ENCODE measurements at regions not wholly inside any gene's neighbourhood (a gene's known extent, or its start where the extent isn't known, plus 50 kb on each side); places are given as distances from the start of the nearest gene placed in this dataset.

- intact Hi-C loops (cut with micrococcal nuclease): no loop called here
- no peaks in the 10 kb centered on the region for H3K9me3 ChIP-seq (ENCODE audit: control insufficient read depth in 2 of 3, low read length in 3 of 3)
These were observed 98.3 kb downstream of the SPTSSA start for GRCh38 chr14:34363733-34364134.

GRCh38 chr14:34362641-34363251 is 99.3 kb downstream of the SPTSSA start:
- Histone ChIP-seq H3K27me3 (ENCODE audit: control insufficient read depth in 2 of 2, insufficient read depth in 2 of 2, low read length in 2 of 2) (no peaks in the 10 kb centered on the region), H3K4me1 (ENCODE audit: control insufficient read depth in 2 of 2, insufficient read depth in 2 of 2, low read length in 2 of 2) (no peaks in the 10 kb centered on the region), H3K4me3 (ENCODE audit: low read length) (no peak overlapping the region), H3K9me3 (ENCODE audit: control insufficient read depth in 2 of 3, low read length in 3 of 3) (no peaks in the 10 kb centered on the region), H3K27ac (ENCODE audit: low read depth, low read length) (no peak overlapping the region), H3K36me3 (ENCODE audit: control insufficient read depth in 2 of 3, insufficient read depth in 3 of 3, low read length in 3 of 3) (no peaks in the 10 kb centered on the region)
- Mint-ChIP-seq H3K4me1 (peaks cover 0 to 13% (median 0%) of the 10 kb centered on the region in 7 donors), H3K27me3 (peaks cover 12 to 31% (median 25%) of the 10 kb centered on the region in 5 donors), H3K27ac (no peak overlapping the region), H3K9me3 (peaks cover 0 to 2% (median 0%) of the 10 kb centered on the region in 11 donors), H3K36me3 (no peaks in the 10 kb centered on the region), H3K4me3 (no peak overlapping the region)
- ChIA-PET CTCF (interaction anchor here (0.6 kb wide), 1 partner anchor 1366 kb away, joined by 3 read pairs; no protein-coding TSS in a partner anchor), POLR2A (interaction anchor here (0.7 kb wide), 1 partner anchor 103 kb away, joined by 3 read pairs; no protein-coding TSS in a partner anchor)
- DNase-seq: no peak
- intact Hi-C loops (cut with micrococcal nuclease): no loop called here
- no peak for ATAC-seq

More at GRCh38 chr14:34363733-34364134, 98.3 kb downstream of the SPTSSA start:
- peaks cover 0 to 13% (median 0%) of the 10 kb centered on the region in 7 donors for H3K4me1 Mint-ChIP-seq
- POLR2A ChIA-PET: no interaction called here
- H3K27me3 Mint-ChIP-seq: peaks cover 14 to 32% (median 30%) of the 10 kb centered on the region in 5 donors
- Histone ChIP-seq H3K36me3 (ENCODE audit: control insufficient read depth in 2 of 3, insufficient read depth in 3 of 3, low read length in 3 of 3) (no peaks in the 10 kb centered on the region), H3K4me1 (ENCODE audit: control insufficient read depth in 2 of 2, insufficient read depth in 2 of 2, low read length in 2 of 2) (no peaks in the 10 kb centered on the region), H3K4me3 (ENCODE audit: low read length) (no peak overlapping the region), H3K27me3 (ENCODE audit: control insufficient read depth in 2 of 2, insufficient read depth in 2 of 2, low read length in 2 of 2) (no peaks in the 10 kb centered on the region), H3K27ac (ENCODE audit: low read depth, low read length) (no peak overlapping the region)
- CTCF ChIA-PET: no interaction called here
- H3K36me3 Mint-ChIP-seq: no peaks in the 10 kb centered on the region
- H3K27ac Mint-ChIP-seq: no peak overlapping the region
- peak; percentile 16 for ATAC-seq
- no peak overlapping the region for H3K4me3 Mint-ChIP-seq
- DNase-seq: no peak
- peaks cover 0 to 4% (median 0%) of the 10 kb centered on the region in 11 donors for H3K9me3 Mint-ChIP-seq

GRCh38 chr14:34361504-34362011 is 100.5 kb downstream of the SPTSSA start:
- intact Hi-C loops (cut with micrococcal nuclease): no loop called here
- H3K9me3 Mint-ChIP-seq: peaks cover 0 to 2% (median 0%) of the 10 kb centered on the region in 11 donors
- Histone ChIP-seq H3K27me3 (ENCODE audit: control insufficient read depth in 2 of 2, insufficient read depth in 2 of 2, low read length in 2 of 2) (no peaks in the 10 kb centered on the region), H3K27ac (ENCODE audit: low read depth, low read length) (no peak overlapping the region), H3K36me3 (ENCODE audit: control insufficient read depth in 2 of 3, insufficient read depth in 3 of 3, low read length in 3 of 3) (no peaks in the 10 kb centered on the region), H3K4me1 (ENCODE audit: control insufficient read depth in 2 of 2, insufficient read depth in 2 of 2, low read length in 2 of 2) (no peaks in the 10 kb centered on the region), H3K9me3 (ENCODE audit: control insufficient read depth in 2 of 3, low read length in 3 of 3) (no peaks in the 10 kb centered on the region), H3K4me3 (ENCODE audit: low read length) (no peak overlapping the region)
- ATAC-seq: no peak
- H3K4me3 Mint-ChIP-seq: no peak overlapping the region
- CTCF ChIA-PET: no interaction called here
- H3K36me3 Mint-ChIP-seq: no peaks in the 10 kb centered on the region
- POLR2A ChIA-PET: no interaction called here
- H3K27ac Mint-ChIP-seq: no peak overlapping the region
- H3K4me1 Mint-ChIP-seq: peaks cover 0 to 13% (median 0%) of the 10 kb centered on the region in 7 donors
- H3K27me3 Mint-ChIP-seq: peaks cover 10 to 25% (median 22%) of the 10 kb centered on the region in 5 donors
- no peak for DNase-seq

GRCh38 chr14:34359420-34360117 is 102.5 kb downstream of the SPTSSA start:
- Histone ChIP-seq H3K4me3 (ENCODE audit: low read length) (no peak overlapping the region), H3K36me3 (ENCODE audit: control insufficient read depth in 2 of 3, insufficient read depth in 3 of 3, low read length in 3 of 3) (no peaks in the 10 kb centered on the region), H3K27ac (ENCODE audit: low read depth, low read length) (no peak overlapping the region), H3K27me3 (ENCODE audit: control insufficient read depth in 2 of 2, insufficient read depth in 2 of 2, low read length in 2 of 2) (no peaks in the 10 kb centered on the region), H3K4me1 (ENCODE audit: control insufficient read depth in 2 of 2, insufficient read depth in 2 of 2, low read length in 2 of 2) (no peaks in the 10 kb centered on the region), H3K9me3 (ENCODE audit: control insufficient read depth in 2 of 3, low read length in 3 of 3) (no peaks in the 10 kb centered on the region)
- intact Hi-C loops (cut with micrococcal nuclease): no loop called here
- H3K9me3 Mint-ChIP-seq: no peaks in the 10 kb centered on the region
- H3K4me1 Mint-ChIP-seq: peaks cover 0 to 14% (median 0%) of the 10 kb centered on the region in 7 donors
- H3K27me3 Mint-ChIP-seq: peaks cover 5 to 21% (median 16%) of the 10 kb centered on the region in 5 donors
- no peaks in the 10 kb centered on the region for H3K36me3 Mint-ChIP-seq
- ChIA-PET CTCF (no interaction called here), POLR2A (no interaction called here)
- ATAC-seq (no peak), DNase-seq (no peak)
- H3K4me3 Mint-ChIP-seq: no peak overlapping the region
- no peak overlapping the region for H3K27ac Mint-ChIP-seq

GRCh38 chr14:34356264-34356654 is 105.8 kb downstream of the SPTSSA start:
- no peak overlapping the region for H3K4me3 Mint-ChIP-seq
- ChIA-PET CTCF (no interaction called here), POLR2A (no interaction called here)
- Histone ChIP-seq H3K36me3 (ENCODE audit: control insufficient read depth in 2 of 3, insufficient read depth in 3 of 3, low read length in 3 of 3) (no peaks in the 10 kb centered on the region), H3K9me3 (ENCODE audit: control insufficient read depth in 2 of 3, low read length in 3 of 3) (no peaks in the 10 kb centered on the region), H3K27me3 (ENCODE audit: control insufficient read depth in 2 of 2, insufficient read depth in 2 of 2, low read length in 2 of 2) (no peaks in the 10 kb centered on the region), H3K4me1 (ENCODE audit: control insufficient read depth in 2 of 2, insufficient read depth in 2 of 2, low read length in 2 of 2) (no peaks in the 10 kb centered on the region), H3K27ac (ENCODE audit: low read depth, low read length) (no peak overlapping the region), H3K4me3 (ENCODE audit: low read length) (no peak overlapping the region)
- H3K36me3 Mint-ChIP-seq: no peaks in the 10 kb centered on the region
- H3K27me3 Mint-ChIP-seq: no peaks in the 10 kb centered on the region
- H3K27ac Mint-ChIP-seq: no peak overlapping the region
- no peaks in the 10 kb centered on the region for H3K9me3 Mint-ChIP-seq
- peaks cover 0 to 6% (median 0%) of the 10 kb centered on the region in 7 donors for H3K4me1 Mint-ChIP-seq
- ATAC-seq: no peak
- intact Hi-C loops (cut with micrococcal nuclease): no loop called here
- DNase-seq: no peak

GRCh38 chr14:34355584-34356263 is 106.3 kb downstream of the SPTSSA start:
- Histone ChIP-seq H3K27ac (ENCODE audit: low read depth, low read length) (no peak overlapping the region), H3K4me1 (ENCODE audit: control insufficient read depth in 2 of 2, insufficient read depth in 2 of 2, low read length in 2 of 2) (no peaks in the 10 kb centered on the region), H3K4me3 (ENCODE audit: low read length) (no peak overlapping the region), H3K27me3 (ENCODE audit: control insufficient read depth in 2 of 2, insufficient read depth in 2 of 2, low read length in 2 of 2) (no peaks in the 10 kb centered on the region), H3K36me3 (ENCODE audit: control insufficient read depth in 2 of 3, insufficient read depth in 3 of 3, low read length in 3 of 3) (no peaks in the 10 kb centered on the region), H3K9me3 (ENCODE audit: control insufficient read depth in 2 of 3, low read length in 3 of 3) (no peaks in the 10 kb centered on the region)
- intact Hi-C loops (cut with micrococcal nuclease): no loop called here
- H3K27ac Mint-ChIP-seq: no peak overlapping the region
- H3K36me3 Mint-ChIP-seq: no peaks in the 10 kb centered on the region
- ChIA-PET CTCF (no interaction called here), POLR2A (no interaction called here)
- H3K4me1 Mint-ChIP-seq: peaks cover 0 to 6% (median 0%) of the 10 kb centered on the region in 7 donors
- no peaks in the 10 kb centered on the region for H3K9me3 Mint-ChIP-seq
- H3K4me3 Mint-ChIP-seq: no peak overlapping the region
- no peaks in the 10 kb centered on the region for H3K27me3 Mint-ChIP-seq
- DNase-seq: no peak
- ATAC-seq: no peak
